Body of pancreas (tissue), 4 donors: ENCODE measurements at regions not wholly inside any gene's neighbourhood (a gene's known extent, or its start where the extent isn't known, plus 50 kb on each side); places are given as distances from the start of the nearest gene placed in this dataset.
A peak's percentile ranks its signal among the peaks of the same experiment; 100 is the strongest.

ENCODE experiments used
- ATAC-seq: fragments of 150-250 bp; one replicate; pipeline ENCODE4 v1.9.1; 2016
- DNase-seq, 4 donors: peaks; one replicate each; pipeline ENCODE4 v3.0.0-alpha.2; 2019
- H3K27ac ChIP-seq, 4 donors: fragments of 200-600 bp; sonication (generic); 1 replicate in 3 of 4; 2 replicates in 1 of 4; pipeline versions ENCODE4 v1.5.1 to v1.6.1; 2016 to 2019; ENCODE audit warnings: mild to moderate bottlenecking in 1 of 4, mixed read lengths in 1 of 4, moderate library complexity in 1 of 4
- H3K27me3 ChIP-seq, 2 donors: fragments of 200-600 bp; sonication (generic); one replicate each; pipeline ENCODE4 v1.6.0; 2016; ENCODE audit warnings: mild to moderate bottlenecking in 1 of 2
- H3K36me3 ChIP-seq, 2 donors: fragments of 200-600 bp; sonication (generic); replicated peaks in 1 of 2; 2 replicates each; pipeline ENCODE4 v1.5.1; 2016; ENCODE audit warnings: low read depth in 2 of 2; ENCODE audit not compliant: insufficient read depth in 1 of 2
- H3K4me1 ChIP-seq: fragments of 200-600 bp; sonication (generic); one replicate; pipeline ENCODE4 v1.6.0; 2016
- H3K4me3 ChIP-seq, 2 donors: fragments of 200-600 bp; sonication (generic); 1 replicate in 1 of 2; 2 replicates in 1 of 2; pipeline ENCODE4 v1.5.1; 2016 to 2019
- H3K9me3 ChIP-seq, 3 donors: fragments of 200-600 bp; sonication (generic); 1 replicate in 2 of 3; 2 replicates in 1 of 3; pipeline ENCODE4 v1.5.1; 2016
- POLR2A ChIP-seq, 3 donors: fragments of 450-650 bp; IDR thresholded peaks; one replicate each; pipeline ENCODE4 v1.6.1; 2016; ENCODE audit warnings: antibody characterized with exemption in 3 of 3, mild to moderate bottlenecking in 2 of 3
- WGBS, 2 donors: methylation state at CpG; one replicate each; pipeline ENCODE4 v1.1.5; 2017; 5-methylcytosine and 5-hydroxymethylcytosine counted together
- intact Hi-C: fragments of 100-400 bp; cut with DNase I; formaldehyde crosslinking; loops from one replicate; pipeline ENCODE4 v1.15.1; 2023
- TF ChIP-seq, protein P1 (sequence below), 7 experiments: fragments of 450-650 bp in 4 of 7; fragments of 200-600 bp in 3 of 7; sonication (generic) in 3 of 7; IDR thresholded peaks; one replicate each; pipeline ENCODE4 v1.5.1; 2016 to 2019; ENCODE audit warnings: antibody characterized with exemption in 7 of 7

DNA sequence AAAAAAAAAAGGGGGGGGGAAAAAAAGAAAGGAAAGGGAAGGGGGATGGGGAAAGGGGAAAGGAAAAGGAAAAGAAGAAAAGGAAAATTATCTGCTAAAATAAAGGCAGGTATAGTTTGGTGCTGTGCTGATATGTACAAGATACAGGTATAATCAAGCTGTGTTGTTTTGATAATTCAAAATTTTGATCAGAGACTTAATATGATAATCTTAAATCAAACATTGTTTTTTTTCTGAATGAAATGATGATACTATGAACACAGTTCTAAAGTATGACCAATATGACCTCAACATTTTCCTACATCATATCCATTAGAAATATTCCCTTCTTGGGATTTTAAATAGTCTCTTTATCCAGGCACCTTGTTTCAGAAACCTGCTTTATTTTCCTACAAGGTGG is 115.6 kb upstream of the TRPM3 start:
- intact Hi-C loops, result no loop called here

GRCh38 chr9:71233646-71234045 is 112.2 kb upstream of the TRPM3 start:
- no peak for TF ChIP-seq POLR2A (IDR thresholded peaks at IDR 0.05)
- TF ChIP-seq, protein P1, sequence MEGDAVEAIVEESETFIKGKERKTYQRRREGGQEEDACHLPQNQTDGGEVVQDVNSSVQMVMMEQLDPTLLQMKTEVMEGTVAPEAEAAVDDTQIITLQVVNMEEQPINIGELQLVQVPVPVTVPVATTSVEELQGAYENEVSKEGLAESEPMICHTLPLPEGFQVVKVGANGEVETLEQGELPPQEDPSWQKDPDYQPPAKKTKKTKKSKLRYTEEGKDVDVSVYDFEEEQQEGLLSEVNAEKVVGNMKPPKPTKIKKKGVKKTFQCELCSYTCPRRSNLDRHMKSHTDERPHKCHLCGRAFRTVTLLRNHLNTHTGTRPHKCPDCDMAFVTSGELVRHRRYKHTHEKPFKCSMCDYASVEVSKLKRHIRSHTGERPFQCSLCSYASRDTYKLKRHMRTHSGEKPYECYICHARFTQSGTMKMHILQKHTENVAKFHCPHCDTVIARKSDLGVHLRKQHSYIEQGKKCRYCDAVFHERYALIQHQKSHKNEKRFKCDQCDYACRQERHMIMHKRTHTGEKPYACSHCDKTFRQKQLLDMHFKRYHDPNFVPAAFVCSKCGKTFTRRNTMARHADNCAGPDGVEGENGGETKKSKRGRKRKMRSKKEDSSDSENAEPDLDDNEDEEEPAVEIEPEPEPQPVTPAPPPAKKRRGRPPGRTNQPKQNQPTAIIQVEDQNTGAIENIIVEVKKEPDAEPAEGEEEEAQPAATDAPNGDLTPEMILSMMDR (IDR thresholded peaks at IDR 0.05), result no peak
- no peak overlapping the region for H3K27ac ChIP-seq
- no peak for ATAC-seq
- WGBS, 2 donors, result 69 to 75% methylated on average over 1 of the region's 1 CpG
- no peaks in the 10 kb centered on the region for H3K27me3 ChIP-seq
- DNase-seq, result no peak
- H3K9me3 ChIP-seq, result no peaks in the 10 kb centered on the region
- no peak overlapping the region for H3K4me3 ChIP-seq
- no peaks in the 10 kb centered on the region for H3K36me3 ChIP-seq
- intact Hi-C loops, result no loop called here
- H3K4me1 ChIP-seq, result no peaks in the 10 kb centered on the region

More for the DNA sequence above, 115.6 kb upstream of the TRPM3 start:
- TF ChIP-seq, protein P1 (IDR thresholded peaks at IDR 0.05), result no peak
- TF ChIP-seq POLR2A (IDR thresholded peaks at IDR 0.05), result no peak
- Histone ChIP-seq H3K36me3 (no peaks in the 10 kb centered on the region), H3K27ac (no peak overlapping the region), H3K4me3 (no peak overlapping the region), H3K9me3 (no peaks in the 10 kb centered on the region), H3K4me1 (no peaks in the 10 kb centered on the region), H3K27me3 (no peaks in the 10 kb centered on the region)
- DNase-seq, result no peak
- ATAC-seq, result no peak

DNA sequence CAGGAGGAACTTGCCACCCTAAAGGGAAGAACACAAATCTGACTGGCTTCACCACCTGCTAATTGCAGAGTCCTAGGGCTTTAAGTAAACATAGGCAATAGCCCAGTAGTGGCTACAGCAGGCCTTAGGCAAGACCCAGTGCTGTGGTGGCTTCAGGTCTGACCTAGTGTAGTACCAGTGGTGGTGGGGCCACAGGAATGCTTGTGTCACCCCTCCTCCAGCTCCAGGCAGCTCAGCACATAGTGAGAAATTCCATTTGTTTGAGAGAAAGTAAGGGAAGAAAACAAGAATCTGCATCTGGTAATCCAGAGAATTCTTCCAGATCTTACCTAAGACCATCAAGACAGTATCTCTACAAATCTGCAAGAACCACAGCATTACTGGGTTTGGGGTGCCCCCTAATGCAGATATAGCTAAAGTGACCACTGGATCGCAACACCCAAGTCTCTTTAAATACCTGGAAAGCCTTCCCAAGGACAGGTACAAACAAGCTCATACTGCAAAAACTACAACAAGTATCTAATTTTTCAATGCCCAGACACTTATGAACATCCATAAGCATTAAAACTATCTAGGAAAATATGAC is 102.6 kb upstream of the TRPM3 start:
- Histone ChIP-seq H3K27me3 (no peaks in the 10 kb centered on the region), H3K27ac (no peak overlapping the region), H3K9me3 (no peaks in the 10 kb centered on the region), H3K36me3 (no peaks in the 10 kb centered on the region), H3K4me1 (no peaks in the 10 kb centered on the region), H3K4me3 (no peak overlapping the region)
- no peak for ATAC-seq
- 89 to 91% methylated on average over 1 of the region's 1 CpG for WGBS, 2 donors
- intact Hi-C loops, result no loop called here
- no peak for TF ChIP-seq POLR2A (IDR thresholded peaks at IDR 0.05)
- TF ChIP-seq, protein P1 (IDR thresholded peaks at IDR 0.05), result peak in 1 of 7 experiments; percentile 5
- DNase-seq, result no peak

DNA sequence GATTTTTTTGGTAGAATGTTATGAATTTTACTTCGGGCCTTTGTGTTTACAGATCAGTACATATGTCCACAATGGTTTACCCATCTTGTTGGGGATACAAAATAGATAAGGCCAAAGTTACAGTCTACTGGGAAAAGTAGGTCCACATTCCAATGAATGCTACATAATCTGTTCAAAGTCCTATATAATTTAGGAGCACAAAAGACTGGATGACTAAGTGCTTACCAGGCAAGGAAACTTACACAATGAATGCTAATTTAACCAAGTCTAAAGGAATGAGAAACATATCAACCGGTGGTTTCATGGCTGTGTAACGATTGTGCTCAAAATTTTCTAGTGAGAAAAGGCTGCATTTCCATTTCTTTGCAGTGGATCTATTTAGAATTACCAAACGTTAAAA is 97.4 kb upstream of the TRPM3 start:
- 49 to 59% methylated on average over 4 of the region's 4 CpGs for WGBS, 2 donors
- Histone ChIP-seq H3K27ac (no peak overlapping the region), H3K36me3 (no peaks in the 10 kb centered on the region), H3K9me3 (no peaks in the 10 kb centered on the region), H3K4me1 (no peaks in the 10 kb centered on the region), H3K4me3 (no peak overlapping the region), H3K27me3 (no peaks in the 10 kb centered on the region)
- ATAC-seq (no peak), DNase-seq (no peak)
- intact Hi-C loops, result no loop called here
- TF ChIP-seq, protein P1 (IDR thresholded peaks at IDR 0.05), result no peak
- no peak for TF ChIP-seq POLR2A (IDR thresholded peaks at IDR 0.05)

DNA sequence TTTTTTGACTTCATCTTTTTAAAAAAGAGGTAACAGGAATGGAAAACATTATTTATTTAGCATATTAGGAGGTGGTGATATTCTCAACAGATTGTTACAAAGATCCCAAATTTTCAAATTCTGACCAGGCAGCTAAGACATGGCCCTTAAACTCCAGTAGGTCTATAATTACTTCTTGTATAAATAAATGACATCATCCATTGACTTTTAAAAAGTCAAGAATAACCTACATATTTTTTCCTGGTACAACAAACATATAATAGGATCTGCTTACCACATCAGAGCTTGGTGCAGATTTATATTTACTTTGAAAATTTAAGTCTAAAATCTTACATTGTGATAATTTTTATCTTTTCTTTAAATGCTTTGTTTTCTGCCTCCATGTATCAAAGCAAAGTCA is 92.2 kb upstream of the TRPM3 start:
- intact Hi-C loops, result no loop called here
- ATAC-seq (no peak), DNase-seq (no peak)
- Histone ChIP-seq H3K4me3 (no peak overlapping the region), H3K36me3 (no peaks in the 10 kb centered on the region), H3K4me1 (no peaks in the 10 kb centered on the region), H3K27ac (no peak overlapping the region), H3K27me3 (no peaks in the 10 kb centered on the region), H3K9me3 (no peaks in the 10 kb centered on the region)
- TF ChIP-seq, protein P1 (IDR thresholded peaks at IDR 0.05), result no peak
- no peak for TF ChIP-seq POLR2A (IDR thresholded peaks at IDR 0.05)
